ENCODE measurements at regions not wholly inside any gene's neighbourhood (a gene's known extent, or its start where the extent isn't known, plus 50 kb on each side); places are given as distances from the start of the nearest gene placed in this dataset.

DNA sequence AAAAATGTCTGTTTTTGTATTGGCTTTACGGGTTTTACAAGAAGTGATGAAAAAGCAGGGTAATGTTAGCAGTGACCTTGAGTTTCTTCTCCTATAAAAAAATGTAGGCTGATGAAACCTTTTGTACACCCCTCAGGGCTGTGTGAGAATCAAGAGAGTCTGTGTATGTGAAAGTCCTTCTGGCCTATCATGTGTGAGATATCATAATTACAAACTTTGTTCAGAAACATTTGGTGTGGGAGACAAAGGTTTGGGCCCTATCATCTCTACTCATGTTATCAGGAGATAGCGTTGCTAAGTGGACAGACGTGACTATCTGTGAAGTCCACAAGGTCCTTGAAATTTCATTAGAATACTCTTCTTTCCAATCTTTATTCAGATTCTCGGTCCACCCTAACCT, 170.6 kb upstream of the HAND2 start:
- no peak for ATAC-seq
- TF ChIP-seq POU6F1 (CRISPR knock-in tag; IDR thresholded peaks at IDR 0.05; ENCODE audit: borderline replicate concordance, low read depth): no peak
- TF ChIP-seq ARNTL (CRISPR knock-in tag; IDR thresholded peaks at IDR 0.05; ENCODE audit: borderline replicate concordance, low read depth): no peak
- no peak for TF ChIP-seq TCF4 (CRISPR knock-in tag; IDR thresholded peaks at IDR 0.05; ENCODE audit: borderline replicate concordance)

DNA sequence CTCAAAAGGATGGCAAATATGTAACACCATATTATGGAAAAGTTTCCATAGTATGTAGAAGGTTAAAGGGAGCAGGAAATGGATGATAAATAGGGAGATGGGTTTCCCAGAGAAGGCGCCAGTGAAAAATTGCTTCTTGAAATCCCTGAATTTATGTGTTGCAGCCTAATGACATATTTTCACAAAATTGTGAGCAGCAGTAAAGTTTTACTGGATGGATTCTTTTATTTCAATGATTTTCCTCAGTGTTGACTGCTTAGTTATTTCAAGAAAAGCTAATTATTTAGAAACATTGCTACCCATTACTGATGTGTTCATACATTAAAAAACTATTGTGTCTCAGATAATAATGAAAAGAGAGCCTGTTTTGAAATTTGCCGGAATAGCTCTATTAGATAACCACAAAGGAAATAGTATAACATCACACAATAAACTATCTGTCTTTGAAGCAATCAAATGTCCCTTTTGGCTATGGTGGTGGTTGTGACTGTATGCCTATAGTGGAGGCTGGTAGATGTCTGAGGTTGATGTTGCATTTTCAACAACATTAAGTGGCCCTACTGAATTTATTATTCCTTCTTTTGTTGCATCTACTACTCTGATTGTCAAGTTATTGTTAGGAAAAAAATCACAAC, 169.9 kb upstream of the HAND2 start:
- ATAC-seq: no peak
- TF ChIP-seq TOX (CRISPR knock-in tag; IDR thresholded peaks at IDR 0.05; ENCODE audit: borderline replicate concordance) (no peak), ESRRG (CRISPR knock-in tag; IDR thresholded peaks at IDR 0.05) (no peak), ARNTL (CRISPR knock-in tag; IDR thresholded peaks at IDR 0.05; ENCODE audit: borderline replicate concordance, low read depth) (no peak), OSR1 (CRISPR knock-in tag; IDR thresholded peaks at IDR 0.05) (no peak), ZC3H10 (CRISPR knock-in tag; IDR thresholded peaks at IDR 0.05) (no peak), CSRNP3 (CRISPR knock-in tag; IDR thresholded peaks at IDR 0.05) (no peak), POU6F1 (CRISPR knock-in tag; IDR thresholded peaks at IDR 0.05; ENCODE audit: borderline replicate concordance, low read depth) (no peak), TSHZ2 (CRISPR knock-in tag; IDR thresholded peaks at IDR 0.05) (no peak), RARB (CRISPR knock-in tag; IDR thresholded peaks at IDR 0.05) (no peak), ZNF565 (CRISPR knock-in tag; conservative IDR thresholded peaks at IDR 0.05; ENCODE audit: low read depth) (no peak), ZNF70 (CRISPR knock-in tag; IDR thresholded peaks at IDR 0.05) (no peak), ZNF8 (CRISPR knock-in tag; IDR thresholded peaks at IDR 0.05) (no peak), ISL1 (CRISPR knock-in tag; IDR thresholded peaks at IDR 0.05) (no peak), TCF4 (CRISPR knock-in tag; IDR thresholded peaks at IDR 0.05; ENCODE audit: borderline replicate concordance) (no peak), GLIS3 (CRISPR knock-in tag; IDR thresholded peaks at IDR 0.05) (no peak), ZFP30 (CRISPR knock-in tag; IDR thresholded peaks at IDR 0.05) (no peak), PATZ1 (CRISPR knock-in tag; IDR thresholded peaks at IDR 0.05; ENCODE audit: borderline replicate concordance) (no peak)
- TF ChIP-seq, protein P1, sequence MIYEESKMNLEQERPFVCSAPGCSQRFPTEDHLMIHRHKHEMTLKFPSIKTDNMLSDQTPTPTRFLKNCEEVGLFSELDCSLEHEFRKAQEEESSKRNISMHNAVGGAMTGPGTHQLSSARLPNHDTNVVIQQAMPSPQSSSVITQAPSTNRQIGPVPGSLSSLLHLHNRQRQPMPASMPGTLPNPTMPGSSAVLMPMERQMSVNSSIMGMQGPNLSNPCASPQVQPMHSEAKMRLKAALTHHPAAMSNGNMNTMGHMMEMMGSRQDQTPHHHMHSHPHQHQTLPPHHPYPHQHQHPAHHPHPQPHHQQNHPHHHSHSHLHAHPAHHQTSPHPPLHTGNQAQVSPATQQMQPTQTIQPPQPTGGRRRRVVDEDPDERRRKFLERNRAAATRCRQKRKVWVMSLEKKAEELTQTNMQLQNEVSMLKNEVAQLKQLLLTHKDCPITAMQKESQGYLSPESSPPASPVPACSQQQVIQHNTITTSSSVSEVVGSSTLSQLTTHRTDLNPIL (CRISPR knock-in tag; IDR thresholded peaks at IDR 0.05; ENCODE audit: low read depth): no peak

Data from SK-N-SH treated with all-trans-retinoic acid at 6 μM for 48 hours (cell line).